GM12878 (cell line): ENCODE measurements at regions not wholly inside any gene's neighbourhood (a gene's known extent, or its start where the extent isn't known, plus 50 kb on each side); places are given as distances from the start of the nearest gene placed in this dataset.

ENCODE experiments used
- ATAC-seq: fragments of 200-7000 bp; cut with Tn5 transposase; 3 replicates; pipeline ENCODE4 v1.9.1; 2020; ENCODE audit warnings: mild to moderate bottlenecking, moderate library complexity
- BruUV-seq: library from RNA; stranded (reverse); fragments of 400-500 nt; replicated peaks from 2 replicates; lab custom pipeline; 2021; lab: Mats Ljungman, UMichigan
- CTCF ChIA-PET: fragments of 300-600 bp; sonication (Branson Sonifier 250); formaldehyde crosslinking; extraction: SDS; loops from one replicate; lab custom pipeline; 2021; ENCODE audit warnings: inconsistent platforms; lab: Yijun Ruan, JAX
- POLR2A ChIA-PET: fragments of 350-600 bp; formaldehyde crosslinking; extraction: SDS; loops from one replicate; lab custom pipeline; 2021; ENCODE audit warnings: inconsistent platforms; lab: Charles Lee
- RAD21 ChIA-PET: fragments of 300-600 bp; sonication (Branson Sonifier 250); formaldehyde crosslinking; loops from one replicate; lab custom pipeline; 2023; ENCODE audit warnings: antibody characterized with exemption; ENCODE audit not compliant: unreplicated experiment; lab: Charles Lee
- SMC1A ChIA-PET: fragments of 300-600 bp; sonication (Branson Sonifier 250); formaldehyde crosslinking; loops from one replicate; lab custom pipeline; 2023; ENCODE audit not compliant: unreplicated experiment, uncharacterized antibody; lab: Charles Lee
- DNase-seq: peaks from one replicate; pipeline ENCODE4 v3.0.0-alpha.2; 2011; ENCODE audit warnings: low read depth, low spot score
- FAIRE-seq: peaks from 3 replicates; lab custom pipeline; 2011; peaks lifted over from hg19 to GRCh38; lab: Jason Lieb, UNC
- H2AFZ ChIP-seq: 2 replicates; pipeline ENCODE4 v1.6.0; 2011; ENCODE audit warnings: low read depth, low read length, control low read depth; ENCODE audit not compliant: control insufficient read depth
- H3K27ac ChIP-seq: 2 replicates; pipeline ENCODE4 v1.5.1; 2011; ENCODE audit warnings: control low read depth; ENCODE audit not compliant: control insufficient read depth, insufficient read depth
- H3K27me3 ChIP-seq, 2 experiments: replicated peaks in 1 of 2; 2 replicates each; pipeline versions ENCODE4 v1.6.0 to v1.6.1; 2011; ENCODE audit warnings: low read length in 1 of 2; ENCODE audit not compliant: control insufficient read depth in 2 of 2, insufficient read depth in 2 of 2
- H3K36me3 ChIP-seq, 2 experiments: 2 replicates each; pipeline ENCODE4 v1.5.1; 2011; ENCODE audit warnings: low read length in 1 of 2; ENCODE audit not compliant: control insufficient read depth in 2 of 2, insufficient read depth in 2 of 2
- H3K4me1 ChIP-seq: 2 replicates; pipeline ENCODE4 v1.6.1; 2011; ENCODE audit warnings: mild to moderate bottlenecking, low read length, moderate library complexity, mixed read lengths; ENCODE audit not compliant: control insufficient read depth, insufficient read depth
- H3K4me2 ChIP-seq: 2 replicates; pipeline ENCODE4 v1.6.0; 2011; ENCODE audit warnings: control low read depth; ENCODE audit not compliant: control insufficient read depth, insufficient read depth
- H3K4me3 ChIP-seq: fragments of 200-600 bp; sonication (generic); 2 replicates; pipeline ENCODE4 v1.5.1; 2016
- H3K79me2 ChIP-seq: 2 replicates; pipeline ENCODE4 v1.6.0; 2011; ENCODE audit warnings: low read length; ENCODE audit not compliant: control insufficient read depth, insufficient read depth
- H3K9ac ChIP-seq: 2 replicates; pipeline ENCODE4 v1.8.0; 2011; ENCODE audit warnings: low read length, control low read depth, mixed read lengths; ENCODE audit not compliant: control insufficient read depth, insufficient read depth
- H3K9me3 ChIP-seq: replicated peaks from 3 replicates; pipeline ENCODE4 v1.5.1; 2011; ENCODE audit warnings: mild to moderate bottlenecking, low read length; ENCODE audit not compliant: control insufficient read depth, insufficient read depth
- H4K20me1 ChIP-seq: 2 replicates; pipeline ENCODE4 v1.6.0; 2011; ENCODE audit not compliant: control insufficient read depth, insufficient read depth
- BRCA1 ChIP-seq: IDR thresholded peaks from 2 replicates; pipeline ENCODE4 v1.6.1; 2011; ENCODE audit warnings: low read depth, low read length, improper control_type of control experiment
- CREM ChIP-seq: IDR thresholded peaks from 2 replicates; pipeline ENCODE4 v1.6.1; 2014; ENCODE audit warnings: antibody characterized with exemption, low read depth
- EGR1 ChIP-seq, 2 experiments: IDR thresholded peaks; 1 replicate in 1 of 2; 2 replicates in 1 of 2; pipeline ENCODE4 v1.6.1; 2011 to 2012; ENCODE audit warnings: low read depth in 2 of 2, low read length in 2 of 2, borderline replicate concordance in 1 of 2, mild to moderate bottlenecking in 1 of 2, moderate library complexity in 1 of 2
- HDGF ChIP-seq: fragments of 450-650 bp; IDR thresholded peaks from 2 replicates; pipeline ENCODE4 v1.6.1; 2016; ENCODE audit warnings: antibody characterized with exemption
- NFYA ChIP-seq: IDR thresholded peaks from 2 replicates; pipeline ENCODE4 v1.6.1; 2011; ENCODE audit warnings: low read depth, mild to moderate bottlenecking, low read length, improper control_type of control experiment, borderline replicate concordance
- PAX5 ChIP-seq: IDR thresholded peaks from 2 replicates; pipeline ENCODE4 v1.6.1; 2011; ENCODE audit warnings: low read depth, low read length, borderline replicate concordance
- TAF1 ChIP-seq: IDR thresholded peaks from 2 replicates; pipeline ENCODE4 v1.6.1; 2011; ENCODE audit warnings: mild to moderate bottlenecking, low read depth, low read length, borderline replicate concordance
- TARDBP ChIP-seq: IDR thresholded peaks from 2 replicates; pipeline ENCODE4 v1.6.1; 2016; ENCODE audit warnings: borderline replicate concordance
- USF1 ChIP-seq: IDR thresholded peaks from 2 replicates; pipeline ENCODE4 v1.6.1; 2011; ENCODE audit warnings: borderline replicate concordance, low read depth, mild to moderate bottlenecking, moderate library complexity, mixed read lengths, low read length; ENCODE audit not compliant: insufficient read depth; ENCODE audit errors: extremely low read length
- ZNF274 ChIP-seq: IDR thresholded peaks from one replicate; pipeline ENCODE4 v1.8.0; 2011; ENCODE audit not compliant: insufficient read length, insufficient read depth
- WGBS: methylation state at CpG from one replicate; pipeline ENCODE4 v1.1.6; 2016; ENCODE audit warnings: low lambda C conversion rate; ENCODE audit not compliant: insufficient replicate concordance, insufficient coverage; ENCODE audit errors: missing lambda C conversion rate; 5-methylcytosine and 5-hydroxymethylcytosine counted together
- in situ Hi-C: fragments of 300-500 bp; cut with MboI; formaldehyde crosslinking; loops from 9 replicates; pipeline ENCODE4 v1.14.3; 2018; ENCODE audit warnings: mixed read lengths
- intact Hi-C: fragments of 100-400 bp; cut with micrococcal nuclease; formaldehyde crosslinking; loops from one replicate; pipeline ENCODE4 v1.14.2; 2022; ENCODE audit not compliant: unreplicated experiment
- TF ChIP-seq, protein P1 (sequence below): fragments of 150-350 bp; IDR thresholded peaks from 2 replicates; pipeline ENCODE4 v1.6.1; 2014; ENCODE audit warnings: mild to moderate bottlenecking, low read depth, low read length

DNA sequence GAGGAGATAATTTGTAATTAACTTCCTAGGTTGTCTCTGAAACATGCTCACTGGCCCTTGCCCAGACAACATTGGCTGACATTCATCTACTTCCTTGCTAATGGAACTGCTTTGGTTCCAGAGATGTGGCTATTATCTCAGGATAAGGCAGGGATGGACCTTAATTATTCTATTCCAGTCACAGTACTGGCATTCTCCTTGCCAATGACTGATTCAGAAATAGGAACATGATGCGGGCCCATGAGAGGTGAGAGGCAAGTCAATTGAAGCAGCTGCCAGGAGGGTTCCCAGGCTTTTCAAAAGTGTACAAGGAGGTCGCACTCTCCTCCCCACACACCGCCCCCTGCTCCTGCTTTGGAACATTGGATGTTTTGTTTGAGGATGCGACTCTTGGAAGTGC lies 109.6 kb upstream of the DGKB start (continued):
- TF ChIP-seq USF1 (no peak), EGR1 (IDR thresholded peaks at IDR 0.05; ENCODE audit: borderline replicate concordance in 1 of 2, low read depth in 2 of 2, low read length in 2 of 2) (no peak), NFYA (no peak), BRCA1 (no peak), ZNF274 (no peak)

- Histone ChIP-seq H3K9me3 (no peaks in the 10 kb centered on the region), H4K20me1 (no peaks in the 10 kb centered on the region), H3K9ac (no peak overlapping the region), H3K79me2 (no peaks in the 10 kb centered on the region), H3K4me3 (no peak overlapping the region), H3K36me3 (no peaks in the 10 kb centered on the region), H3K27me3 (no peaks in the 10 kb centered on the region), H3K4me2 (no peak overlapping the region), H3K4me1 (no peaks in the 10 kb centered on the region), H3K27ac (no peak overlapping the region), H2AFZ (no peak overlapping the region)
- DNase-seq (no peak), FAIRE-seq (no peak), ATAC-seq (no peak)
- BruUV-seq = no TSS peak
- 21% methylated on average over 3 of the region's 3 CpGs for WGBS
- TF ChIP-seq HDGF (no peak), TARDBP (no peak), CREM (no peak), PAX5 (no peak), TAF1 (no peak)
- TF ChIP-seq, protein P1, sequence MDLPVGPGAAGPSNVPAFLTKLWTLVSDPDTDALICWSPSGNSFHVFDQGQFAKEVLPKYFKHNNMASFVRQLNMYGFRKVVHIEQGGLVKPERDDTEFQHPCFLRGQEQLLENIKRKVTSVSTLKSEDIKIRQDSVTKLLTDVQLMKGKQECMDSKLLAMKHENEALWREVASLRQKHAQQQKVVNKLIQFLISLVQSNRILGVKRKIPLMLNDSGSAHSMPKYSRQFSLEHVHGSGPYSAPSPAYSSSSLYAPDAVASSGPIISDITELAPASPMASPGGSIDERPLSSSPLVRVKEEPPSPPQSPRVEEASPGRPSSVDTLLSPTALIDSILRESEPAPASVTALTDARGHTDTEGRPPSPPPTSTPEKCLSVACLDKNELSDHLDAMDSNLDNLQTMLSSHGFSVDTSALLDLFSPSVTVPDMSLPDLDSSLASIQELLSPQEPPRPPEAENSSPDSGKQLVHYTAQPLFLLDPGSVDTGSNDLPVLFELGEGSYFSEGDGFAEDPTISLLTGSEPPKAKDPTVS = no peak
- ChIA-PET CTCF (no interaction called here), SMC1A (no interaction called here), POLR2A (no interaction called here), RAD21 (no interaction called here)
- in situ Hi-C loops (loop anchor here (25.0 kb wide), 1 partner anchor 1724 kb away; no protein-coding TSS in a partner anchor), intact Hi-C loops (no loop called here)
Observed at GRCh38 chr7:15011289-15011688, 108.7 kb upstream of the DGKB start.
